ENCODE measurements at regions not wholly inside any gene's neighbourhood (a gene's known extent, or its start where the extent isn't known, plus 50 kb on each side); places are given as distances from the start of the nearest gene placed in this dataset.

- Histone ChIP-seq H2AFZ (ENCODE audit: low read length) (no peak overlapping the region), H2BK120ac (replicated peaks; ENCODE audit: low read depth, low read length) (no peak overlapping the region), H3K14ac (ENCODE audit: insufficient read length) (no peak overlapping the region), H3K79me2 (ENCODE audit: control insufficient read depth in 1 of 2, insufficient read depth in 2 of 2, low read length in 2 of 2) (no peaks in the 10 kb centered on the region), H3K79me1 (ENCODE audit: low read depth, low read length) (no peaks in the 10 kb centered on the region), H3K27me3 (replicated peaks in 1 of 4; ENCODE audit: control insufficient read depth in 3 of 4, extremely low read depth in 1 of 4, insufficient read depth in 3 of 4, low read length in 3 of 4) (no peaks in the 10 kb centered on the region), H3K23me2 (ENCODE audit: low read depth, low read length) (no peaks in the 10 kb centered on the region; the same call in 1 of the 2 replicates), H2BK15ac (ENCODE audit: low read length) (no peak overlapping the region), H3K4ac (replicated peaks; ENCODE audit: insufficient read length, low read depth, low read length) (no peak overlapping the region), H3K27ac (ENCODE audit: low read depth, low read length) (no peak overlapping the region), H2BK12ac (ENCODE audit: low read depth, low read length) (no peak overlapping the region), H4K8ac (ENCODE audit: extremely low read depth, insufficient read depth, low read length) (no peak overlapping the region; the same call in 1 of the 2 replicates), H2BK5ac (ENCODE audit: low read depth, low read length) (no peak overlapping the region), H3K23ac (ENCODE audit: insufficient read length) (no peak overlapping the region), H3K9ac (replicated peaks in 1 of 4; ENCODE audit: extremely low read depth in 1 of 4, low read depth in 3 of 4, low read length in 3 of 4) (no peak overlapping the region), H4K5ac (ENCODE audit: insufficient read length, low read depth, low read length) (no peak overlapping the region), H3K4me2 (ENCODE audit: insufficient read depth in 1 of 2, low read depth in 2 of 2, low read length in 2 of 2) (no peak overlapping the region), H3K4me3 (ENCODE audit: extremely low read depth in 1 of 4, insufficient read depth in 2 of 4, low read depth in 3 of 4, low read length in 4 of 4) (no peak overlapping the region), H3K9me3 (ENCODE audit: insufficient read depth in 2 of 2, low read depth in 1 of 2, low read length in 1 of 2) (0 out of 4 replicates have a peak, but pooled peaks cover 4 to 5% of the 10 kb centered on the region in 2 experiments), H2AK5ac (ENCODE audit: low read depth, low read length) (no peak overlapping the region), H3K36me3 (ENCODE audit: control insufficient read depth in 2 of 4, insufficient read depth in 4 of 4, low read length in 3 of 4) (no peaks in the 10 kb centered on the region), H3K18ac (ENCODE audit: extremely low read depth, low read length) (no peak overlapping the region), H4K20me1 (replicated peaks in 1 of 2; ENCODE audit: control insufficient read depth in 1 of 2, insufficient read depth in 2 of 2, low read length in 2 of 2) (no peaks in the 10 kb centered on the region), H4K91ac (replicated peaks; ENCODE audit: insufficient read length, low read length) (no peak overlapping the region), H3K4me1 (replicated peaks in 1 of 4; ENCODE audit: control insufficient read depth in 3 of 4, insufficient read depth in 4 of 4, low read length in 3 of 4) (no peaks in the 10 kb centered on the region), H3K56ac (replicated peaks; ENCODE audit: insufficient read length, low read depth, low read length) (no peak overlapping the region), H2BK20ac (ENCODE audit: low read length) (no peak overlapping the region)
- ChIA-PET POLR2A (ENCODE audit: partially characterized antibody) (no interaction called here), CTCF (ENCODE audit: partially characterized antibody) (interaction anchor here (1.7 kb wide), 1 partner anchor 30 kb away, joined by 4 read pairs; no protein-coding TSS in a partner anchor)
- 89% methylated on average over 8 of the region's 8 CpGs; no CpG with 5 or more reads in 1 of the 2 experiments for WGBS, 2 experiments (ENCODE audit: extremely low coverage in 1 of 2, insufficient coverage in 1 of 2, insufficient read length in 1 of 2, insufficient replicate concordance in 2 of 2, low coverage in 1 of 2, low lambda C conversion rate in 2 of 2, missing lambda C conversion rate in 1 of 2)
- DNase-seq (ENCODE audit: low read depth in 1 of 2, low spot score in 2 of 2) (no peak), FAIRE-seq (no peak)
- TF ChIP-seq SAP30 (IDR thresholded peaks at IDR 0.05; ENCODE audit: insufficient read depth, insufficient replicate concordance, low read length) (no peak), POU5F1 (IDR thresholded peaks at IDR 0.05; ENCODE audit: low read depth, low read length) (no peak), SRF (IDR thresholded peaks at IDR 0.05; ENCODE audit: low read depth, low read length) (no peak), RBBP5 (IDR thresholded peaks at IDR 0.05; ENCODE audit: borderline replicate concordance, low read depth, low read length) (no peak), EZH2 (IDR thresholded peaks at IDR 0.05; ENCODE audit: low read depth, low read length, severe bottlenecking) (no peak), EGR1 (IDR thresholded peaks at IDR 0.05; ENCODE audit: borderline replicate concordance, low read depth, low read length) (no peak), SP2 (IDR thresholded peaks at IDR 0.05; ENCODE audit: low read length) (no peak), PHF8 (conservative IDR thresholded peaks at IDR 0.05; ENCODE audit: low read depth, low read length) (no peak), BCL11A (IDR thresholded peaks at IDR 0.05; ENCODE audit: low read depth in 2 of 2, low read length in 2 of 2) (no peak), USF2 (IDR thresholded peaks at IDR 0.05; ENCODE audit: low read length) (no peak), JUN (IDR thresholded peaks at IDR 0.05; ENCODE audit: low read depth, low read length) (no peak), ATF3 (IDR thresholded peaks at IDR 0.05; ENCODE audit: insufficient read depth, low read depth, low read length) (no peak), SIX5 (IDR thresholded peaks at IDR 0.05; ENCODE audit: low read depth, low read length) (no peak)
Observed at GRCh38 chr11:112310848-112311247, 50.2 kb upstream of the PLET1 start.

All from H1 (cell line).